ENCODE measurements at regions not wholly inside any gene's neighbourhood (a gene's known extent, or its start where the extent isn't known, plus 50 kb on each side); places are given as distances from the start of the nearest gene placed in this dataset.

GRCh38 chr2:145110668-145111356 lies 590.9 kb upstream of the ZEB2 start:
- H3K4me2 ChIP-seq (ENCODE audit: insufficient read depth, insufficient read length, low read length), result no peak overlapping the region

More at GRCh38 chr2:145110668-145111356, 590.9 kb upstream of the ZEB2 start:
- no peak overlapping the region for H2BK120ac ChIP-seq (ENCODE audit: low read depth, low read length, poor library complexity, severe bottlenecking)
- H2BK15ac ChIP-seq (ENCODE audit: low read depth, low read length), result no peak overlapping the region
- H2BK12ac ChIP-seq (ENCODE audit: insufficient read length, low read depth, low read length), result no peak overlapping the region
- no CpG with 5 or more reads among the region's 3 CpGs for WGBS (ENCODE audit: extremely low coverage, insufficient read length, low lambda C conversion rate)
- H2AK5ac ChIP-seq (ENCODE audit: insufficient read length, low read length), result no peak overlapping the region
- no peak overlapping the region for H2AFZ ChIP-seq (ENCODE audit: low read length)
- no peaks in the 10 kb centered on the region for H3K27me3 ChIP-seq (ENCODE audit: insufficient read depth, low read length)
- no peaks in the 10 kb centered on the region for H3K79me2 ChIP-seq (ENCODE audit: insufficient read depth, low read length)
- no peaks in the 10 kb centered on the region for H3K79me1 ChIP-seq (ENCODE audit: insufficient read depth, low read depth, low read length, poor library complexity, severe bottlenecking)
- Mint-ChIP-seq H3K27ac (no peak overlapping the region), H3K4me3 (no peak overlapping the region), H3K9me3 (no peaks in the 10 kb centered on the region), H3K27me3 (ENCODE audit: low read depth) (no peaks in the 10 kb centered on the region), H3K4me1 (peaks cover 5 to 10% of the 10 kb centered on the region in 2 experiments), H3K36me3 (ENCODE audit: insufficient read depth in 1 of 3, low read depth in 3 of 3) (no peaks in the 10 kb centered on the region; a peak in 1 of 7 replicates)
- no peak overlapping the region for H3K4ac ChIP-seq (ENCODE audit: low read depth, low read length)
- no peak overlapping the region for H3T11ph ChIP-seq (ENCODE audit: low read length)
- no peak for DNase-seq
- H3K14ac ChIP-seq (ENCODE audit: insufficient read depth, low read length), result no peak overlapping the region
- no peak overlapping the region for H3K9ac ChIP-seq (ENCODE audit: extremely low read depth, insufficient read length, low read length)
- no peak overlapping the region for H4K91ac ChIP-seq (ENCODE audit: insufficient read length, low read depth, low read length)
- H3K18ac ChIP-seq (ENCODE audit: insufficient read length, low read depth, low read length), result no peak overlapping the region
- H3K4me1 ChIP-seq (ENCODE audit: insufficient read depth, low read length), result no peaks in the 10 kb centered on the region; the same call in 1 of the 2 replicates
- H3K9me3 ChIP-seq (ENCODE audit: control insufficient read depth, low read depth, low read length), result no peaks in the 10 kb centered on the region
- H2BK20ac ChIP-seq (ENCODE audit: low read depth, low read length, poor library complexity, severe bottlenecking), result no peak overlapping the region
- no peaks in the 10 kb centered on the region for H3K23me2 ChIP-seq (ENCODE audit: insufficient read length, low read depth, low read length, poor library complexity, severe bottlenecking)
- H3K23ac ChIP-seq (ENCODE audit: insufficient read length, low read depth, low read length), result no peak overlapping the region
- H3K56ac ChIP-seq (ENCODE audit: insufficient read length, low read depth, low read length), result no peak overlapping the region
- no peak overlapping the region for H4K8ac ChIP-seq (replicated peaks; ENCODE audit: insufficient read length, low read depth, low read length)
- no peak overlapping the region for H4K5ac ChIP-seq (ENCODE audit: insufficient read length, low read depth, low read length)
- H2BK5ac ChIP-seq (ENCODE audit: insufficient read length, low read length), result no peak overlapping the region
- TF ChIP-seq CTCF (conservative IDR thresholded peaks at IDR 0.05), result no peak
- no peak overlapping the region for H3K27ac ChIP-seq (ENCODE audit: insufficient read length, low read depth, low read length)
- H4K20me1 ChIP-seq (ENCODE audit: control insufficient read depth, insufficient read depth, insufficient read length), result no peaks in the 10 kb centered on the region
